CD4-positive, alpha-beta T cell treated with Interleukin-10 for 1 hour (primary cell): ENCODE measurements at regions not wholly inside any gene's neighbourhood (a gene's known extent, or its start where the extent isn't known, plus 50 kb on each side); places are given as distances from the start of the nearest gene placed in this dataset.

ENCODE experiments used
- DNase-seq: peaks from one replicate; pipeline ENCODE4 v3.0.0-alpha.2; 2020

DNA sequence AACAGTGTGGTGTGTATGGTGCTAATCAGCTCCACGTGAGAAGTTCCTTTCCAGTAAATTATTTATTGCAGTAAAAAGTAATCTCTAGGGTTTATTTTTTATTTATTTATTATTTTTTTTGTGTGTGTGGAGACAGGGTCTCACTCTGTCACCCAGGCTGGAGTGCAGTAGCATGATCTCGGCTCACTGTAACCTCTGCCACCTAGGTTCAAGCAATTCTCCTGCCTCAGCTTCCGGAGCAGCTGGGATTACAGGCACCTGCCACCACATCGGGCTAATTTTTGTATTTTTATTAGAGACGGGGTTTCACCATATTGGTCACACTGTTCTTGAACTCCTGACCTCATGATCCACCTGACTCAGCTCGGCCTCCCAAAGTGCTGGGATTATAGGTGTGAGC, 606.9 kb downstream of the PCDH7 start:
- no peak for DNase-seq

DNA sequence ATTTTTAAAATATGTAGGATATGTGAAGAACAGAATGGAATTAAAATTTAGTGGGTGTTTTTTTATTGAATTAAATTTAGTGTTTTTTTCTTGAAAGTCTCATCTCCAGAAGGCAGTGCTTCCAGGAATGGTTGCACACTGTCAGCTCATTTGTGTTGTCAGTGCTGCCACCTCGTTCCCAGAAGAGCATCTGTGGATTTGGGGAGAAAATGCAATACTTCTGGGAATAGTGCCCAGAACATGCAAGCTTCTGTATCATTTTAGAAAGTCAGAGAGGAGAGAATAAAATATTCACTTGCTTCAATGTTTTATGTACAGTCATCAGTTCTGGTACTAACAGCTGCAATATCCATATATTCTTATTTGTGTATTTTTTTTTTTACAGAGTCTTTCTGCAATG, 608.8 kb downstream of the PCDH7 start:
- DNase-seq: no peak

GRCh38 chr4:31334086-31334910, 614.1 kb downstream of the PCDH7 start:
- DNase-seq: no peak

DNA sequence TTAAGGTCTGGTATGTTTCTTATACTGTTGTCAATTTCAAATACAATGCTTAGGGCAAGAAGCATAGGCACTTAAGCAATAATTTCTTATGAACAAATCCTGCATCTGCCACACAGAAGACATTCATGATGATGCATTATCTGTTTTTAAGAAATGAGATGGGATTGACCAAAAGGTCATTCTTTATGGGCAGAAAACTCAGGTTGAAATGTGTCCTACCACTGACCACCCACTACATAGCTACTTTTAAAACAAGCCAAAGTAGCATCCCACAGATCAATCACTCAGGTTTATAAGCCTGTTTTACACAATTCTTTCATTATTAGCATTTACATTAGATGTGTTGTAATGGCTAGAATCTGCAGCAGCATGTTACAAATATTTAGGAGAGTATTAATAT, 617.8 kb downstream of the PCDH7 start:
- DNase-seq: no peak

DNA sequence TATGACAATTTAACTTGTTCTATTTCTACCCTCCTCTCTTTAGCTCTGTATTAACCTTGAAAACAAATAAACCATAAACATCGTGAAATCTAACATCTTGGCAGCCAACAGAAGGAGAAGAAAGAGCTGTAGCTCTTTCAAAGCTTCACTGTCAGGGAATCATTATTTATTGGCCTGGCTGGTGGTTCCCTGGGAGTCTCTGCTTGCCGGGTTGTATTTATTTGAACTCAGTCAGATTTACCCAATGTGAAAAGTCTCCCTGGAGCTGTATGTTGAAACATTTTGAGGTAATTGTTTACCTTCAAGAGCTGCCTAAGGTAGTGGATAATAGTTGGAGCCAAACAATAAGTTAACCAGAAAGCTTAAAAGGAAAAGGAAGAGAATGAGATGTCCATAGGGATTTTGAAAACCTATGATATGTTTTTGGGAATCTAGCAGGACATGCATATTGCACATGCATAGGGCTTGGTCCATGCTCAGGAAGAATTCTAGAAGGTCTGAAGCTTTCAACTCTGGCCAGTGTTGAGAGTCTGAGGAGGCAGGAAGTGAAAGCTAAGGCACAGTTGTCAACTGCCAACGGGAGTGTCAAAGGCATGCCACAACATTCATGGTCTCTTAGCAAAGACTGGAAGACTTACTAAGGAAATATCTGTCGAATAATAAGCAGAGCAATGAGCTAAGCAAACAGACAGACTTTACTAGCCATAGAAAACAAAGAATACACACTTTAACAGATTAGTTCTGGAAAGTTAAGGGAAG, 621.6 kb downstream of the PCDH7 start:
- no peak for DNase-seq

DNA sequence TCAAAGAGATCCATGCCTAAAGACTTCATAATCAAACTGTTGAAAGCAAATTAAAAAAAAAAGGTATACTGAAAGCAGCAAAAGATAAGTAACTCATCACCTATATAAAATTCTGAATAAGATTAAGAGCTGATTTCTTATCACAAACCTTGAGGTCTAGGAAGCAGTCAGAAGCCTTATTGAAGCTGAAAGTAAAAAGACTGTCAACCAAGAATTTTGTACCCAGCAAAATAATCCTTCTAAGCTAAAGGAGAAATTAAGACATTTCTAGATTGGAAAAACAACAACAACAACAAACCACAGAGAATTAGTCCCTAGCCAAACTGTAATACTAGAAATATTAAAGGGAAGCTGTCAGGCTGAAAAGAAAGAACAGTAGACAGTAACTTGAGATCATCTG, 622.9 kb downstream of the PCDH7 start:
- no peak for DNase-seq

DNA sequence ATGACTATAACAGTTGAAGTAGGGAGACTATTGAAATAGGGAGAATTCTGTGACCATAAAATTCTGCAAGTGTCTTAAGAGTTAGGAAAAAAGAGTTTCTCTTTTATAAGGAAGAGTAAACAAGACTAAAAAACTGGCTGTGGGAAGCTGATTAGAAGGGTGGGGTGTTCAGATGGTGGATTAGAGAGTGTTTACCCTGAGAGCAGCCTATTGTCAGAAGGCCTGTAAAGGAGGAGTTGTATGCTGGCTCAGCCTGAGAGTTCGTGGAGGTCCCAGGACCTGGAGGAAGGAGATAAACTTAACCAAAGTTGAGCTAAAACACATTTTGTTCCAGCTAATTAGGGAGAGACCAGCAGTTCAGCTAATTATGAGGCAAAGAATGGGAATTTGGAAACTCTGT, 629.7 kb downstream of the PCDH7 start:
- no peak for DNase-seq

DNA sequence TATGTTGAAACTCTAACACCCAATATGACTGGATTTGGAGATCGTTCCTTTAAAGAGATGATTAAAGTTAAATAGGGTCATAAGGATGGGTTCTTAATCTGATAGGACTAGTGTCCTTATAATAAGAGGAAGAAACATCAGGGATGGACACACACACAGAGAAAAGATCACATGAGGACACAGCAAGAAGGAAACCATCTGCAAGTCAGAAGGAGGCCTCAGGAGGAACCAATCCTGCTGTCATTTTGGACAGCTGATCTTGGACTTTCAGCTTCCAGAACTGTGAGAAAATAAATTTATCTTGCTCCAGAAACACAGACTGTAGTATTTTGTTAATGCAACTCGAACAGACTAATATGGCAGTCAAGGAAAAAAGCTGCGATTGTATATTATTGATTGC, 631.5 kb downstream of the PCDH7 start:
- no peak for DNase-seq

- DNase-seq: no peak
These were observed 636.7 kb downstream of the PCDH7 start for GRCh38 chr4:31356839-31357238.

DNA sequence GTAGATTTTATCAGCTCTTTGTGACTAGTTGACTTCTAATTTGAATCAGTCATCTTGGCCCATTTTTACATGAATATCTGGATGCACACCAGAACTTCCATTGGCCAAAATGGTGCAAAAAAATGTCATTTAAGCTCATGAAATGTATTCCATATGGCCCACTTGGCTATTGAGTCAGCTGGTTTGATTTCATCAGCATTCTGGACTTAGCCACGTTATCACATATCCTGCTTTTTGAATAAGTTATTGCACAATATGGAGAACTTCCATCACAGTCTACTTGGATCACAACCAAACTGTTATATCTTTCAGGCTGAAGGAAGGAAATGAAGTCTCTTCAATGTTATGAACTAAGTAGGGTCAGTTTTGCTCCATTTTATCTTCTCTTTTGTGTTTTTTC, 640.6 kb downstream of the PCDH7 start:
- DNase-seq: no peak

DNA sequence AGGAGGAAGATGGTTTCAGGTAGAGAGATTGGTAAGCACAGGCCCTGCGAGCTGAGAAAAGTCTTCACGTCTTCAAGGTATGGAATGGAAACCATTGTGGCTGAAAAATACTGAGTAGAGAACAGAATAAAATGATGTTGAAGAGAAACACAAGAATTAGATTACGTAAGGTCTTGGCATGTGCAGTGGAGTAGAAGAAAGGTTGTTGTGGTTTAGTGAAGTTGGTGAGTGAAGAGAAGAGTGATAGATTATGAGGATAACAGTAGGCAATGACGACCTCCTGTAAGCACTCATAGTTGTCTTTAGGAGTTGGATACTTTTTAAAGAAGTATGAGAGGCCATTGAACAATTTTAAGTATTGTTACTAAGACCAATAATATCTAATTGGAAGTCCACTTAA, 642.6 kb downstream of the PCDH7 start:
- no peak for DNase-seq

- no peak for DNase-seq
These were observed 645.0 kb downstream of the PCDH7 start for GRCh38 chr4:31365006-31365690.

DNA sequence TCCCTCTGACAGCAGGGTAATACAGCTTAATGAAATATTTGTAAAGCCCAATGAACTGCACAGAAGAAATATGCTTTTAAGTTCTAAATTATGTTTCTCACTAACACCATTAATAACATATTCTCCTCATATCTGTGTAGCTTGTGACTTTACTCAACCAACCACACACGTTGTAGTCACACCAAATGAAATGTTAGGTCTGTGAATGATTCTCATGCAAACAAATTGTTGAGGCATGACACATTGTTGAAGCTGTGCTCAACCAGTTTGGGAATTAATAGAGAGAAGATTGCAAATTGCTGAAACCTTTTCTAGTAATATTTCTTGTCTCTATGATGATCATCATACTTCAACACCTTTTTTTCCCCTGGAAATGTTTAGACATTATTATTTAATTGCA, 645.9 kb downstream of the PCDH7 start:
- no peak for DNase-seq

GRCh38 chr4:31370866-31371465, 650.8 kb downstream of the PCDH7 start:
- DNase-seq: peak; percentile 5

DNA sequence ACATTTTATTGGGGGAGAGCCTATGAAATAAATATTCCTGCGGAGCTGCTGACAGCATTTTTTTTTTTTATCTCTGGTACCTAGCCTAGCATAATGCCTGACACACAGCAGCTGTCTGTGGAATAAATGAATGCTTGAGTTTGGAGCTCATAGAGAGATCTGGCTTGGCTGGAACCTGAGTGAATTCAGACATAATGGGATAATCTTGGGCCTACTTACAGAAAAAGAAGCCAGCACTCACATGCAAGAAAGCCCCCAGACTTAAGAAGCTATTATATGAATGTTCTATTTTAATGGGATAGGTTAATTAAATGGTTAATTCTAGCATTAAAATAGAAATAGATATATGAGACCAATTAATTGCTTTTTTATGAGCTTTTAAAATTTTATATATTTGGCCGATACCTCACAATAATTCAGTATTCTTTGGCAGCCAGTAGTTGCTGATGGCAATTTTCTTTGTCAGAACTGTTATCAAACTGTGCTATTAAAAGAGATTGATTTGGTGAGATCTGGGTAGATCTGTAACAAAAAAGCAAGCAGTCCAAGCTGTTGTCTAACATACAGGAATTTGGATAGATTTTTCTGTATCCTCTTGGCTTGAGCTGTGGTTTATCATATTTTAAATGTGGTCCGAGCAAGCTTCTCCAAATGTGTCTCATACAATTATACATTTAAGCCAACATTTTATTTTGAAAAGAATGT, 654.2 kb downstream of the PCDH7 start:
- DNase-seq: no peak

DNA sequence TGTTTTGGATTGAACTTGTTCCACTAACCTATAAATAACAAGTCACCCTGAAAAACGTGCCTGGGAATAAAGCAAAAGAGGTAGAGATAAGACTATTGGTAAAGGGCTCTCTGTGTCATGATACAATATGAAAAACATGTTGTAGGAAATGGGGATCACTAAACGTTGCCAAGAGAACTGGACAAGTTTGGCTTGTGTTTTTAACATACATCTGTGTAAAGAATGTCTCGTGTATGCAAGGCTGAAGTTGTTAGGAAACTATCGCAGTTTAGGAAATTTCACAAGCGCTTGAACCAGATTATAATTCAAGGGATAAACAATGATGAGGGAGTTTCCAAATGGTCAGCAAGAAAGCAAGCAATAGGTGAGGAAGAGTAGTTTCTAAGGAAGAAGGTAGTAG, 655.8 kb downstream of the PCDH7 start:
- DNase-seq: no peak

DNA sequence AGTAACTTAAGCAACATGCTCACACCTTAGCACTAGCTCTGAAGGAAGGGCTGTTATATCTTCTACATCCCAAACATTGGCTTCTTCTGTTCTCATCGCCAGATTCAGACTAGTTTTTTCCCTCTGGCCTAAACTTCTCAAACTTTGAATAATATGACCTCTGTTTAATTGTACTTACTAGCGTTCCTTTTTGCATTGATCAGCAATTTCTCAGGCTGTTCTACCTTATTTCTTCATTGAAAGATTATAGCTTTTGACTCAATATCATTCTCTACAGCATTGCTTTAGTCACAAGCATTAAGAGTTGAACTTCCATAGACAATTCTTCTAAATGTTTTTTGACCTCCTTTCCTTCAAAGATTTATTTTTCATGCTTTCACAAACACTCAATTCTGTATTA, 659.2 kb downstream of the PCDH7 start:
- no peak for DNase-seq

DNA sequence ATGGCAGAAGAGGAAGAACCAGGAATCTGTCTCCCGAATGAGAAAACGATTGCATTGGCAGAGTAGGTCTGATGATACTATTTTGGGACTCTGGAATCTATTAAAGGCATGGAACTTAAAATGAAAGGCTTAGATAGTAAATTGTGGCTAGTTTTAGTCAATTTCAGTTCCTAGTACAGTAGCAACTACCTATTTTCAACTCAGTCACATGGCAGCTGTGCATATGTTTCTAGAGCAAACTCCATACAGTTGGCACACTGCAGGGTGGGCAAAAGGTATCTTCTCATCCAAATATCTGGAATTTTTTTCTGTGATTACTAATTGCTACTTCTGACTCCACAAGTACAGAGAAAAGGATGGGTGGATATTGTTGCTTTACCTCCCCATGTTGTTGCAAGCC, 663.6 kb downstream of the PCDH7 start:
- DNase-seq: no peak

DNA sequence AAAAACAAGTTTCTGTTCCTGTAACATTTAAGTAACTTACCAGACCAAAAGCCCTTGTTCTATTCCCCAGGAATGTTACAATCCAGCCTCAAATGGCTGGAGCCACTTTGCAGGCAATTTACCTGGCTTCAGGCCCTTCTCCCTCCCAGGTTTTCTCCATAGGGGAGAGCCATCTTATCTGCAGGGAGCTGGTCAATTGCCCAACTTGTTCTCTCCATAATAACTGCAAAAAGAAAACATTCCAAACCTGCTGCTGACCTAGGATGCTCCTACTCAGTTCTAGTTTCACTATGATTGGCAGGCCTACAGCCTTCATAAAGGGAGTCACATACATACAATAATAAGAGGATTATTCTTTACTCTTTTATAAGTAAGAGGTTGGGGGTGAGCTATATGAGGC, 670.7 kb downstream of the PCDH7 start:
- no peak for DNase-seq

DNA sequence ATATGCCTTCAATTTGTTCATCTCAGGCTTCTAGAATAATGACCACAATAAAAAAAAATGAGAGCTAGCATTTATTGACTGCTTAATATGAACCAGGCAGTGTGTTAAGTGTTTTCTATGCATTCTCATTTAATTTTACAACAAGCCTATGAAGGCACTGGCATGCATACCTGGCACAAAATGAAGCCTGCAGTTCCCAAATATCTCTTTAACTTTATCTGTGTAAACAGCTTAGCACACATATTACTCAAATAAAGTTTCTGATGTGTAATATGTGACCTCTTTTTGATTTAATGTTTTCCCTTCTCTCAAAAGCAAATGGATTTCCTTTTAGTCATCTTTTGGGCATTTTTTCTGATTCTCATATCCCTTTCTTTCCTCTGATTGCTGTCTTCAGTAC, 671.8 kb downstream of the PCDH7 start:
- DNase-seq: no peak

DNA sequence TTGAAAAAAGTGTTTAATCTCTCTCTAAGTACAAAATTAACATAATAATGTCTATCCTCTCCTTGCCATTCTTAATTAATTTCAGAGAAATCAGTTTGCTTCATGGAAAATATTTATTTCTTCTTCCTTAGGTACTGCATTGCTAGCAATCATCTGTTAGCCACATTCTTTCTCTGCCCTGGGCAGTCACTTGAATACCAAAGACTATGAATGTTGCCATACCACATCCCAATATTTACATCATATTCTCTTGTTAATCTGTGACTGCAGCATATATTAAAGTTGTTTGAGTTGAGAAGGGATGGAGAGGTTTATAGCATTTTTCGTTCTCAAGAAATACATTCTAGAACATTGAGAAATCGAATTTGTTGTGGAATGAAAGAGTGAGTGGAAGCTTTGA, 672.8 kb downstream of the PCDH7 start:
- DNase-seq: no peak

- DNase-seq: no peak
These were observed 688.0 kb downstream of the PCDH7 start for GRCh38 chr4:31408121-31408520.

DNA sequence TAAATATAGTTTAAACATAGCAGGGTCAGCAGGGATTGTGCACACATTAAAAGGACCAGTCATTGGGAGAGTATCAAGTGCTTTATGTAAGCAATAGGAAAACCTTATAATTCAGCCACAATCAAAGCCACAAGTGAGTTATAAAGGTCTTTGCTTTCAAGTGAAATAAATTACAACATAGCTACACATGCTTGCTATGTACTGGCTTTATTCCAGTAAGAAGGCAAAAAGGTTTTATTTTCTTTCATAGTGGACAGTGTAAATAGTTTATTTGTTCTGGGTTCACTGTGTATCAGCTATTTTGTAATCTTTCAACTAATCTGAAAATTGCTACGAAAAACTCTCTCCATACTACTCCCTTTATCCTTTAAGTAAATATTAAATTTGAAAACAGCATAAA, 691.4 kb downstream of the PCDH7 start:
- no peak for DNase-seq
